Sigmoid colon (tissue), 6 donors: ENCODE measurements at regions not wholly inside any gene's neighbourhood (a gene's known extent, or its start where the extent isn't known, plus 50 kb on each side); places are given as distances from the start of the nearest gene placed in this dataset.

ENCODE experiments used
- DNase-seq: peaks from one replicate; pipeline ENCODE4 v3.0.0-alpha.2; 2019
- H3K27ac ChIP-seq, 4 donors: fragments of 200-600 bp; sonication (generic); one replicate each; pipeline ENCODE4 v1.5.1; 2016 to 2019; ENCODE audit warnings: mild to moderate bottlenecking in 1 of 4
- H3K27me3 ChIP-seq, 3 donors: fragments of 200-600 bp; sonication (generic); one replicate each; pipeline ENCODE4 v1.5.1; 2019; ENCODE audit warnings: mild to moderate bottlenecking in 1 of 3
- H3K36me3 ChIP-seq, 4 donors: fragments of 200-600 bp; sonication (generic); one replicate each; pipeline ENCODE4 v1.5.1; 2016 to 2019
- H3K4me1 ChIP-seq, 4 donors: fragments of 200-600 bp; sonication (generic); one replicate each; pipeline ENCODE4 v1.5.1; 2017 to 2019
- H3K4me3 ChIP-seq, 4 donors: fragments of 200-600 bp; sonication (generic); one replicate each; pipeline ENCODE4 v1.5.1; 2017 to 2019; ENCODE audit warnings: mild to moderate bottlenecking in 2 of 4, moderate library complexity in 1 of 4
- H3K9me3 ChIP-seq, 4 donors: fragments of 200-600 bp in 3 of 4; sonication (generic) in 3 of 4; one replicate each; pipeline versions ENCODE4 v1.5.1 to v1.6.1; 2013 to 2019
- EP300 ChIP-seq, 4 donors: sonication (generic); formaldehyde crosslinking; IDR thresholded peaks; one replicate each; pipeline ENCODE4 v1.6.1; 2017; ENCODE audit warnings: antibody characterized with exemption in 4 of 4
- POLR2A ChIP-seq, 2 donors: fragments of 450-650 bp; IDR thresholded peaks; one replicate each; pipeline ENCODE4 v1.6.1; 2016; ENCODE audit warnings: antibody characterized with exemption in 2 of 2, mild to moderate bottlenecking in 2 of 2, moderate library complexity in 2 of 2
- POLR2AphosphoS5 ChIP-seq, 4 donors: sonication (generic); formaldehyde crosslinking; IDR thresholded peaks; one replicate each; pipeline ENCODE4 v1.6.1; 2017; ENCODE audit warnings: antibody characterized with exemption in 4 of 4
- WGBS, 2 donors: extraction: QIAGEN DNeasy Blood & Tissue Kit; methylation state at CpG; one replicate each; pipeline ENCODE4 v1.1.7; 2013; 5-methylcytosine and 5-hydroxymethylcytosine counted together
- intact Hi-C: fragments of 100-400 bp; cut with DNase I; formaldehyde crosslinking; loops from one replicate; pipeline ENCODE4 v1.15.1; 2023
- TF ChIP-seq, protein P1 (sequence below), 4 experiments: fragments of 450-650 bp in 3 of 4; fragments of 200-600 bp in 1 of 4; IDR thresholded peaks; one replicate each; pipeline ENCODE4 v1.5.1; 2016 to 2019; ENCODE audit warnings: antibody characterized with exemption in 4 of 4, mild to moderate bottlenecking in 3 of 4, moderate library complexity in 2 of 4
- donor health status: healthy with polysubstance abuse.
- donor health status: healthy.

DNA sequence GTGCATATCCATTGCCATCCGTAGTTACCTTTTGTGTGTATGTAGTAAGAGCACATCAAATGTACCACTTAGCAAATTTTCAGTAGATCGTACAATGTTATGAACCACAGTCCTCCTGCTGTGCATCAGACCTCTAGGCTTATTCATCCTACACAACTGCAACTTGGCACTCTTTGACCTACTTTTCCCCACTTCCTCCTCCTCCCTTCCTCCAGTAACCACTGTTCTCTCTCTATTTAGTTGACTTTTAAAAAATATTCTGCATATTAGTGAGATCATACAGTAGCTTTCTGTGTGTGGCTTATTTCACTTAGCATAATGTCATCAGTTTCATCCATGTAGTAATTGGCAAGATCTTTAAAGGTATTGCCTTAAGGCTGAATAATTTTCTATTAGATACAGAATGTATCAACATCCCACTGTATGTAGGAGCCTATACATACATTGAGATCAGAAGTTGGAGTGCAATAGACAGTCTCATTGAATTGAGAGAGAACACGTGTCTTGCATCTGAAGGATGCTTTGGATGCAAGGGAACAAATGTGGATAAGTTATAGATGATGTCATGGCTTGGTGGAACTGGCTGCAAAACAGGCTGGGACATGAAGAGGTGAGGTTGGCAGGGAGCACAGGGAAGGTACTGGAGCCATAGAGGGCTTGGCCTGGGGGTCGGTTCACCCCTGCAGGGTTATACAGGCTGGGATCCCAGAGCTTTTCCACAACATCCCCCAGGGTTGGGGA is 83.0 kb upstream of the FAM180A start:
- no peaks in the 10 kb centered on the region for H3K9me3 ChIP-seq
- 61 to 67% methylated on average over 4 of the region's 4 CpGs for WGBS, 2 donors
- no peak overlapping the region for H3K27ac ChIP-seq
- no peak overlapping the region for H3K4me3 ChIP-seq
- TF ChIP-seq EP300 (IDR thresholded peaks at IDR 0.05): no peak
- no peak for TF ChIP-seq POLR2A (IDR thresholded peaks at IDR 0.05)
- TF ChIP-seq POLR2AphosphoS5 (IDR thresholded peaks at IDR 0.05): no peak
- TF ChIP-seq, protein P1, sequence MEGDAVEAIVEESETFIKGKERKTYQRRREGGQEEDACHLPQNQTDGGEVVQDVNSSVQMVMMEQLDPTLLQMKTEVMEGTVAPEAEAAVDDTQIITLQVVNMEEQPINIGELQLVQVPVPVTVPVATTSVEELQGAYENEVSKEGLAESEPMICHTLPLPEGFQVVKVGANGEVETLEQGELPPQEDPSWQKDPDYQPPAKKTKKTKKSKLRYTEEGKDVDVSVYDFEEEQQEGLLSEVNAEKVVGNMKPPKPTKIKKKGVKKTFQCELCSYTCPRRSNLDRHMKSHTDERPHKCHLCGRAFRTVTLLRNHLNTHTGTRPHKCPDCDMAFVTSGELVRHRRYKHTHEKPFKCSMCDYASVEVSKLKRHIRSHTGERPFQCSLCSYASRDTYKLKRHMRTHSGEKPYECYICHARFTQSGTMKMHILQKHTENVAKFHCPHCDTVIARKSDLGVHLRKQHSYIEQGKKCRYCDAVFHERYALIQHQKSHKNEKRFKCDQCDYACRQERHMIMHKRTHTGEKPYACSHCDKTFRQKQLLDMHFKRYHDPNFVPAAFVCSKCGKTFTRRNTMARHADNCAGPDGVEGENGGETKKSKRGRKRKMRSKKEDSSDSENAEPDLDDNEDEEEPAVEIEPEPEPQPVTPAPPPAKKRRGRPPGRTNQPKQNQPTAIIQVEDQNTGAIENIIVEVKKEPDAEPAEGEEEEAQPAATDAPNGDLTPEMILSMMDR (IDR thresholded peaks at IDR 0.05): no peak
- H3K27me3 ChIP-seq: no peaks in the 10 kb centered on the region
- intact Hi-C loops: no loop called here
- H3K36me3 ChIP-seq: no peaks in the 10 kb centered on the region
- H3K4me1 ChIP-seq: no peaks in the 10 kb centered on the region
- DNase-seq: no peak

DNA sequence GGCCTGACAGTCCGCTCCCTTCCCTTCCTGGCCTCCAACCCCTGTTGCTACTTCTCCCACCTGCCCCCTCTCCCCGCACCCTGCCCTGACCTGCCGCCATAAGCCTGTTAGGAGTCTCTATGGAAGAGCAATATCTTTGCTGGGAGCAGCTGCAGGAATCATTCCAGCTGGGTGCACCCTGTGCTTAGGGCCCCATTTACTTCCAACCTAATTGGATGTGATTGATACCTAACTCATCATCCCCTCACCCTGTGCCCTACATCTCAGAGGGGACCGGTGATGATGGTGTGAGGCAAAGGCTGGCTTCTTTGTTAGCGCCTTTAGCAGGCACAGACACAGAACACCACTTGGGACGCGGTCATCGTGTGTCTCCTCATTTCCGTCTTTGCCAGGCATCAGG is 80.0 kb upstream of the FAM180A start:
- Histone ChIP-seq H3K4me1 (no peaks in the 10 kb centered on the region), H3K27me3 (no peaks in the 10 kb centered on the region), H3K9me3 (no peaks in the 10 kb centered on the region), H3K4me3 (no peak overlapping the region), H3K36me3 (no peaks in the 10 kb centered on the region), H3K27ac (no peak overlapping the region)
- TF ChIP-seq, protein P1 (IDR thresholded peaks at IDR 0.05): no peak
- TF ChIP-seq EP300 (IDR thresholded peaks at IDR 0.05): no peak
- TF ChIP-seq POLR2A (IDR thresholded peaks at IDR 0.05): no peak
- no peak for TF ChIP-seq POLR2AphosphoS5 (IDR thresholded peaks at IDR 0.05)
- intact Hi-C loops: no loop called here
- no peak for DNase-seq
- 94 to 95% methylated on average over 9 of the region's 9 CpGs for WGBS, 2 donors

- no peak for TF ChIP-seq POLR2A (IDR thresholded peaks at IDR 0.05)
- no peak for TF ChIP-seq POLR2AphosphoS5 (IDR thresholded peaks at IDR 0.05)
- TF ChIP-seq, protein P1 (IDR thresholded peaks at IDR 0.05): no peak
- TF ChIP-seq EP300 (IDR thresholded peaks at IDR 0.05): no peak
- 75 to 81% methylated on average over 2 of the region's 2 CpGs for WGBS, 2 donors
- intact Hi-C loops: no loop called here
These were observed 78.8 kb upstream of the FAM180A start for GRCh38 chr7:135827391-135827790.

GRCh38 chr7:135825406-135825805 is 76.8 kb upstream of the FAM180A start:
- Histone ChIP-seq H3K36me3 (no peaks in the 10 kb centered on the region), H3K9me3 (no peaks in the 10 kb centered on the region), H3K27ac (no peak overlapping the region), H3K4me1 (no peaks in the 10 kb centered on the region), H3K27me3 (no peaks in the 10 kb centered on the region), H3K4me3 (no peak overlapping the region)
- TF ChIP-seq POLR2A (IDR thresholded peaks at IDR 0.05) (no peak), POLR2AphosphoS5 (IDR thresholded peaks at IDR 0.05) (no peak), EP300 (IDR thresholded peaks at IDR 0.05) (no peak)
- TF ChIP-seq, protein P1 (IDR thresholded peaks at IDR 0.05): no peak
- DNase-seq: no peak
- intact Hi-C loops: no loop called here
- 86 to 88% methylated on average over 9 of the region's 9 CpGs for WGBS, 2 donors

More at GRCh38 chr7:135827391-135827790, 78.8 kb upstream of the FAM180A start:
- no peak overlapping the region for H3K4me3 ChIP-seq
- no peaks in the 10 kb centered on the region for H3K36me3 ChIP-seq
- H3K9me3 ChIP-seq: no peaks in the 10 kb centered on the region
- no peaks in the 10 kb centered on the region for H3K4me1 ChIP-seq
- no peak for DNase-seq
- no peaks in the 10 kb centered on the region for H3K27me3 ChIP-seq
- no peak overlapping the region for H3K27ac ChIP-seq

DNA sequence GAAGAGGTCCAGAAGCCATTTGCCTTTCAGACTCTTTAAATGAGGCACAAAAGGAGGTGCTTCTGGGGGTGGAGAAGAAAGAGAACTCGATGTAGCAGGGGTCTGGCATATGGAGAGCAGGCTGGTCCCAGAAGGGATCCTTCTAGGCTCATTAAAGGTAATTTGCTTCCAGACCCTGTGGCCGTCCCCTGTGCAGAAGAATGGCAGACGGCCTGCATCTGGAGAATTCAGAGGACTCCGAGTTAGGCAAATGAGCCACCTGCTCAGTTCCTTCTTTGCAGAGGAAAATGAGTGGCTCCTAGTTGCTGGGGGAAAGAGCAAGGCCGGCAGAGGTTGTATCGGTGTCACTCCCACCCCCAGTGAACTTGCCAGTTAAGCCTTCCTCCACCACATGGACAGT is 73.8 kb upstream of the FAM180A start:
- 81 to 85% methylated on average over 6 of the region's 6 CpGs for WGBS, 2 donors
- Histone ChIP-seq H3K9me3 (no peaks in the 10 kb centered on the region), H3K4me3 (no peak overlapping the region), H3K36me3 (no peaks in the 10 kb centered on the region), H3K27ac (no peak overlapping the region), H3K4me1 (no peaks in the 10 kb centered on the region), H3K27me3 (no peaks in the 10 kb centered on the region)
- intact Hi-C loops: no loop called here
- DNase-seq: no peak
- TF ChIP-seq, protein P1 (IDR thresholded peaks at IDR 0.05): no peak
- TF ChIP-seq POLR2AphosphoS5 (IDR thresholded peaks at IDR 0.05): no peak
- TF ChIP-seq EP300 (IDR thresholded peaks at IDR 0.05): no peak
- no peak for TF ChIP-seq POLR2A (IDR thresholded peaks at IDR 0.05)
